ENCODE measurements at regions not wholly inside any gene's neighbourhood (a gene's known extent, or its start where the extent isn't known, plus 50 kb on each side); places are given as distances from the start of the nearest gene placed in this dataset.
A peak's percentile ranks its signal among the peaks of the same experiment; 100 is the strongest.
"Not testable (repeated sequence)": the region's sequence is repeated elsewhere in the genome, so short reads cannot be mapped to it uniquely, and the experiment has no call there.

- no peaks in the 10 kb centered on the region for H3K9me3 ChIP-seq (ENCODE audit: control insufficient read depth in 1 of 2, insufficient read depth in 1 of 2, low read length in 2 of 2)
- no peak overlapping the region for H3K27ac Mint-ChIP-seq
- H3K27me3 ChIP-seq (ENCODE audit: control insufficient read depth in 1 of 2, insufficient read depth in 2 of 2, low read length in 2 of 2) = no peaks in the 10 kb centered on the region
- ChIA-PET CTCF (no interaction called here), POLR2A (no interaction called here)
- H3K27me3 Mint-ChIP-seq = peaks cover 14% of the 10 kb centered on the region
- no peaks in the 10 kb centered on the region for H3K9me3 Mint-ChIP-seq
- H3K36me3 ChIP-seq (ENCODE audit: insufficient read depth, low read length) = no peaks in the 10 kb centered on the region
- no peak overlapping the region for H3K27ac ChIP-seq (ENCODE audit: low read depth in 1 of 2, low read length in 2 of 2)
- no peaks in the 10 kb centered on the region for H3K36me3 Mint-ChIP-seq (ENCODE audit: low read depth)
- H3K4me3 Mint-ChIP-seq = no peak overlapping the region
- H3K4me3 ChIP-seq (ENCODE audit: low read length) = no peak overlapping the region
- no peaks in the 10 kb centered on the region for H3K4me1 ChIP-seq (ENCODE audit: insufficient read depth, low read length)
- H3K4me1 Mint-ChIP-seq (ENCODE audit: low read depth) = no peaks in the 10 kb centered on the region
- peak in 3 of 14 experiments; percentile 1 to 22 (median 11) for DNase-seq
- intact Hi-C loops (cut with DNase I, micrococcal nuclease) = no loop called here
- no peak for TF ChIP-seq CTCF (IDR thresholded peaks at IDR 0.05)
- ATAC-seq (ENCODE audit: poor library complexity) = no peak
Observed at GRCh38 chr3:118641608-118642007, 393.0 kb downstream of the IGSF11 start.

GRCh38 chr3:118671192-118671591, 363.5 kb downstream of the IGSF11 start:
- no peaks in the 10 kb centered on the region for H3K27me3 ChIP-seq (ENCODE audit: control insufficient read depth in 1 of 2, insufficient read depth in 2 of 2, low read length in 2 of 2)
- Mint-ChIP-seq H3K4me1 (ENCODE audit: low read depth) (no peaks in the 10 kb centered on the region), H3K9me3 (peaks cover 2% of the 10 kb centered on the region), H3K36me3 (ENCODE audit: low read depth) (no peaks in the 10 kb centered on the region), H3K4me3 (no peak overlapping the region), H3K27me3 (no peaks in the 10 kb centered on the region), H3K27ac (no peak overlapping the region)
- ATAC-seq (ENCODE audit: poor library complexity) = no peak
- ChIA-PET POLR2A (no interaction called here), CTCF (no interaction called here)
- no peak for DNase-seq
- H3K4me1 ChIP-seq (ENCODE audit: insufficient read depth, low read length) = no peaks in the 10 kb centered on the region
- H3K9me3 ChIP-seq (ENCODE audit: control insufficient read depth in 1 of 2, insufficient read depth in 1 of 2, low read length in 2 of 2) = no peaks in the 10 kb centered on the region
- H3K27ac ChIP-seq (ENCODE audit: low read depth in 1 of 2, low read length in 2 of 2) = no peak overlapping the region
- no peak overlapping the region for H3K4me3 ChIP-seq (ENCODE audit: low read length)
- intact Hi-C loops (cut with DNase I, micrococcal nuclease) = no loop called here
- no peaks in the 10 kb centered on the region for H3K36me3 ChIP-seq (ENCODE audit: insufficient read depth, low read length)
- no peak for TF ChIP-seq CTCF (IDR thresholded peaks at IDR 0.05)

- no peaks in the 10 kb centered on the region for H3K27me3 ChIP-seq (ENCODE audit: control insufficient read depth in 1 of 2, insufficient read depth in 2 of 2, low read length in 2 of 2)
- no peak overlapping the region for H3K4me3 Mint-ChIP-seq
- intact Hi-C loops (cut with DNase I, micrococcal nuclease) = no loop called here
- ChIA-PET POLR2A (no interaction called here), CTCF (no interaction called here)
- H3K9me3 ChIP-seq (ENCODE audit: control insufficient read depth in 1 of 2, insufficient read depth in 1 of 2, low read length in 2 of 2) = no peaks in the 10 kb centered on the region
- no peaks in the 10 kb centered on the region for H3K27me3 Mint-ChIP-seq
- no peak for TF ChIP-seq CTCF (IDR thresholded peaks at IDR 0.05)
- H3K27ac Mint-ChIP-seq = no peak overlapping the region
- no peaks in the 10 kb centered on the region for H3K4me1 Mint-ChIP-seq (ENCODE audit: low read depth)
- no peaks in the 10 kb centered on the region for H3K36me3 ChIP-seq (ENCODE audit: insufficient read depth, low read length)
- no peak for DNase-seq
- H3K36me3 Mint-ChIP-seq (ENCODE audit: low read depth) = no peaks in the 10 kb centered on the region
- H3K27ac ChIP-seq (ENCODE audit: low read depth in 1 of 2, low read length in 2 of 2) = no peak overlapping the region
- no peak for ATAC-seq (ENCODE audit: poor library complexity)
- no peaks in the 10 kb centered on the region for H3K4me1 ChIP-seq (ENCODE audit: insufficient read depth, low read length)
- H3K4me3 ChIP-seq (ENCODE audit: low read length) = no peak overlapping the region
- H3K9me3 Mint-ChIP-seq = peaks cover 7% of the 10 kb centered on the region
Observed at GRCh38 chr3:118675305-118675704, 359.3 kb downstream of the IGSF11 start.

GRCh38 chr3:118678663-118679062, 356.0 kb downstream of the IGSF11 start:
- ATAC-seq (ENCODE audit: poor library complexity); H3K36me3 ChIP-seq (ENCODE audit: insufficient read depth, low read length); H3K4me1 ChIP-seq (ENCODE audit: insufficient read depth, low read length); CTCF ChIA-PET; H3K4me3 ChIP-seq (ENCODE audit: low read length); H3K27me3 Mint-ChIP-seq; H3K9me3 ChIP-seq (ENCODE audit: control insufficient read depth in 1 of 2, insufficient read depth in 1 of 2, low read length in 2 of 2); intact Hi-C loops (cut with DNase I, micrococcal nuclease); H3K27ac ChIP-seq (ENCODE audit: low read depth in 1 of 2, low read length in 2 of 2); DNase-seq; H3K4me3 Mint-ChIP-seq; H3K9me3 Mint-ChIP-seq; H3K27me3 ChIP-seq (ENCODE audit: control insufficient read depth in 1 of 2, insufficient read depth in 2 of 2, low read length in 2 of 2); POLR2A ChIA-PET; H3K36me3 Mint-ChIP-seq (ENCODE audit: low read depth); H3K4me1 Mint-ChIP-seq (ENCODE audit: low read depth); H3K27ac Mint-ChIP-seq: not testable (repeated sequence)

Data from CD4-positive, alpha-beta T cell (primary cell).